Activated B cell treated with CpG ODN at 0.5 μM for 24 hours (primary cell): ENCODE measurements at regions not wholly inside any gene's neighbourhood (a gene's known extent, or its start where the extent isn't known, plus 50 kb on each side); places are given as distances from the start of the nearest gene placed in this dataset.
A peak's percentile ranks its signal among the peaks of the same experiment; 100 is the strongest.
"Not testable (repeated sequence)": the region's sequence is repeated elsewhere in the genome, so short reads cannot be mapped to it uniquely, and the experiment has no call there.

ENCODE experiments used
- ATAC-seq: fragments of 200-7000 bp; cut with Tn5 transposase; one replicate; pipeline ENCODE4 v1.10.0; 2021; ENCODE audit warnings: low read depth, mild to moderate bottlenecking, moderate library complexity
- CTCF ChIA-PET: fragments of 350-600 bp; sonication (Branson Sonifier 250); formaldehyde crosslinking; loops from one replicate; lab custom pipeline; 2021; ENCODE audit warnings: antibody characterized with exemption; lab: Charles Lee
- POLR2A ChIA-PET: fragments of 350-600 bp; sonication (Branson Sonifier 250); formaldehyde crosslinking; loops from one replicate; lab custom pipeline; 2021; ENCODE audit warnings: antibody characterized with exemption; lab: Charles Lee
- DNase-seq: peaks from one replicate; pipeline ENCODE4 v3.0.0; 2022
- H3K27ac Mint-ChIP-seq: one replicate; pipeline ENCODE4 v1.8.0; 2020; ENCODE audit warnings: mixed read lengths
- H3K27me3 Mint-ChIP-seq: one replicate; pipeline ENCODE4 v1.8.0; 2021; ENCODE audit warnings: mixed read lengths
- H3K36me3 Mint-ChIP-seq: one replicate; pipeline ENCODE4 v1.8.0; 2021; ENCODE audit warnings: low read depth, mixed read lengths
- H3K4me1 Mint-ChIP-seq: one replicate; pipeline ENCODE4 v1.8.0; 2021; ENCODE audit warnings: mixed read lengths
- H3K4me3 Mint-ChIP-seq: one replicate; pipeline ENCODE4 v1.8.0; 2020; ENCODE audit warnings: mild to moderate bottlenecking, mixed read lengths
- H3K9me3 Mint-ChIP-seq: one replicate; pipeline ENCODE4 v1.8.0; 2020; ENCODE audit warnings: mixed read lengths
- CTCF ChIP-seq: fragments of 200-600 bp; IDR thresholded peaks from one replicate; pipeline ENCODE4 v1.8.0; 2022; ENCODE audit warnings: antibody characterized with exemption, mild to moderate bottlenecking
- intact Hi-C: fragments of 100-400 bp; cut with micrococcal nuclease; formaldehyde crosslinking; loops from one replicate; pipeline ENCODE4 v1.15.1; 2024

GRCh38 chr6:43926634-43927531 is 156.9 kb downstream of the VEGFA start:
- intact Hi-C loops, result no loop called here
- H3K4me1 Mint-ChIP-seq, result peaks cover 18% of the 10 kb centered on the region
- H3K36me3 Mint-ChIP-seq, result no peaks in the 10 kb centered on the region
- H3K27me3 Mint-ChIP-seq, result no peaks in the 10 kb centered on the region
- ATAC-seq (no peak), DNase-seq (no peak)
- no peak overlapping the region for H3K27ac Mint-ChIP-seq
- POLR2A ChIA-PET, result interaction anchor here (0.6 kb wide), 2 partner anchors 27 to 298 kb away, joined by 5 to 6 read pairs; no protein-coding TSS in a partner anchor
- H3K9me3 Mint-ChIP-seq, result no peaks in the 10 kb centered on the region
- CTCF ChIA-PET, result no interaction called here
- no peak overlapping the region for H3K4me3 Mint-ChIP-seq
- no peak for TF ChIP-seq CTCF

- H3K27ac Mint-ChIP-seq, POLR2A ChIA-PET, DNase-seq, H3K9me3 Mint-ChIP-seq, ATAC-seq, H3K4me3 Mint-ChIP-seq, H3K27me3 Mint-ChIP-seq, CTCF ChIA-PET, H3K36me3 Mint-ChIP-seq, intact Hi-C loops: not testable (repeated sequence)
- H3K4me1 Mint-ChIP-seq, result peaks cover 18% of the 10 kb centered on the region
Observed at GRCh38 chr6:43925636-43926139, 155.7 kb downstream of the VEGFA start.

- CTCF ChIA-PET, result no interaction called here
Observed at GRCh38 chr6:43924222-43924702, 154.3 kb downstream of the VEGFA start.

GRCh38 chr6:43923376-43924221 is 153.6 kb downstream of the VEGFA start:
- ChIA-PET POLR2A (interaction anchor here (0.6 kb wide), 1 partner anchor 117 kb away, joined by 3 read pairs; no protein-coding TSS in a partner anchor), CTCF (no interaction called here)
- Mint-ChIP-seq H3K27me3 (no peaks in the 10 kb centered on the region), H3K9me3 (no peaks in the 10 kb centered on the region), H3K4me1 (peaks cover 18% of the 10 kb centered on the region), H3K36me3 (no peaks in the 10 kb centered on the region), H3K4me3 (no peak overlapping the region), H3K27ac (no peak overlapping the region)
- no peak for TF ChIP-seq CTCF
- ATAC-seq (no peak), DNase-seq (no peak)
- intact Hi-C loops, result no loop called here

More at GRCh38 chr6:43924222-43924702, 154.3 kb downstream of the VEGFA start:
- POLR2A ChIA-PET, result interaction anchor here (0.6 kb wide), 1 partner anchor 116 kb away, joined by 3 read pairs; no protein-coding TSS in a partner anchor
- H3K4me1 Mint-ChIP-seq, result peaks cover 18% of the 10 kb centered on the region
- no peak for TF ChIP-seq CTCF
- H3K36me3 Mint-ChIP-seq, result no peaks in the 10 kb centered on the region
- H3K27me3 Mint-ChIP-seq, result no peaks in the 10 kb centered on the region
- DNase-seq, result no peak
- no peak overlapping the region for H3K4me3 Mint-ChIP-seq
- peak; percentile 65 for ATAC-seq
- no peaks in the 10 kb centered on the region for H3K9me3 Mint-ChIP-seq
- intact Hi-C loops, result no loop called here
- no peak overlapping the region for H3K27ac Mint-ChIP-seq

GRCh38 chr6:43922426-43923375 is 152.7 kb downstream of the VEGFA start:
- CTCF ChIA-PET, result no interaction called here
- TF ChIP-seq CTCF, result no peak
- Mint-ChIP-seq H3K4me3 (no peak overlapping the region), H3K27ac (no peak overlapping the region), H3K36me3 (no peaks in the 10 kb centered on the region), H3K4me1 (peaks cover 10% of the 10 kb centered on the region), H3K27me3 (peaks cover under 1% of the 10 kb centered on the region), H3K9me3 (no peaks in the 10 kb centered on the region)
- DNase-seq, result no peak
- intact Hi-C loops, result no loop called here
- ATAC-seq, result no peak
- POLR2A ChIA-PET, result interaction anchor here (0.6 kb wide), 1 partner anchor 231 kb away, joined by 4 read pairs; no protein-coding TSS in a partner anchor
